Endodermal cell (in vitro differentiated cells): ENCODE measurements at regions not wholly inside any gene's neighbourhood (a gene's known extent, or its start where the extent isn't known, plus 50 kb on each side); places are given as distances from the start of the nearest gene placed in this dataset.

Experiments used
- DNase-seq: peaks from one replicate; pipeline ENCODE4 v3.0.0-alpha.2; 2017
- H3K27ac ChIP-seq: 2 replicates; pipeline ENCODE4 v1.5.1; 2013; ENCODE audit warnings: mild to moderate bottlenecking, low read depth, low read length, moderate library complexity
- H3K27me3 ChIP-seq: 2 replicates; pipeline ENCODE4 v1.6.1; 2013; ENCODE audit warnings: mild to moderate bottlenecking, low read length, moderate library complexity; ENCODE audit not compliant: insufficient read depth, control insufficient read depth, poor library complexity, severe bottlenecking
- H3K36me3 ChIP-seq: 2 replicates; pipeline ENCODE4 v1.7.0; 2013; ENCODE audit warnings: mild to moderate bottlenecking, low read length, moderate library complexity; ENCODE audit not compliant: control insufficient read depth, insufficient read depth
- H3K4me1 ChIP-seq: one replicate; pipeline ENCODE4 v1.7.0; 2013; ENCODE audit warnings: low read length; ENCODE audit not compliant: control insufficient read depth, insufficient read depth
- H3K4me3 ChIP-seq: 2 replicates; pipeline ENCODE4 v1.5.1; 2013; ENCODE audit warnings: mild to moderate bottlenecking, low read length, moderate library complexity
- H3K9ac ChIP-seq: 2 replicates; pipeline ENCODE4 v1.6.1; 2013; ENCODE audit warnings: mild to moderate bottlenecking, low read length, moderate library complexity; ENCODE audit not compliant: poor library complexity, severe bottlenecking; ENCODE audit errors: extremely low read depth
- H3K9me3 ChIP-seq: 2 replicates; pipeline ENCODE4 v1.6.1; 2013; ENCODE audit warnings: mild to moderate bottlenecking, low read length, moderate library complexity; ENCODE audit not compliant: control insufficient read depth
- H3K27ac Mint-ChIP-seq: 2 replicates; pipeline ENCODE4 v1.8.0; 2020; ENCODE audit warnings: mixed read lengths
- H3K27me3 Mint-ChIP-seq: 2 replicates; pipeline ENCODE4 v1.8.0; 2021; ENCODE audit warnings: mild to moderate bottlenecking, mixed read lengths; ENCODE audit not compliant: insufficient read depth
- H3K36me3 Mint-ChIP-seq: 2 replicates; pipeline ENCODE4 v1.8.0; 2020; ENCODE audit warnings: low read depth, mixed read lengths
- H3K4me1 Mint-ChIP-seq: 2 replicates; pipeline ENCODE4 v1.8.0; 2020; ENCODE audit warnings: mixed read lengths
- H3K4me3 Mint-ChIP-seq: 2 replicates; pipeline ENCODE4 v1.8.0; 2020; ENCODE audit warnings: mild to moderate bottlenecking, moderate library complexity, mixed read lengths
- H3K9me3 Mint-ChIP-seq: 2 replicates; pipeline ENCODE4 v1.8.0; 2020; ENCODE audit warnings: mild to moderate bottlenecking, mixed read lengths
- WGBS, 2 experiments: methylation state at CpG; one replicate each; pipeline versions ENCODE4 v1.1.5 to v1.1.7; 2013; ENCODE audit warnings: missing lambda C conversion rate in 2 of 2, mixed read lengths in 1 of 2; ENCODE audit not compliant: insufficient coverage in 1 of 2, insufficient read length in 1 of 2; 5-methylcytosine and 5-hydroxymethylcytosine counted together
- TF ChIP-seq, protein P1 (sequence below): fragments of 200-600 bp; sonication (generic); conservative IDR thresholded peaks from 2 replicates; pipeline ENCODE4 v1.5.0; 2021; ENCODE audit warnings: antibody characterized with exemption, mild to moderate bottlenecking

DNA sequence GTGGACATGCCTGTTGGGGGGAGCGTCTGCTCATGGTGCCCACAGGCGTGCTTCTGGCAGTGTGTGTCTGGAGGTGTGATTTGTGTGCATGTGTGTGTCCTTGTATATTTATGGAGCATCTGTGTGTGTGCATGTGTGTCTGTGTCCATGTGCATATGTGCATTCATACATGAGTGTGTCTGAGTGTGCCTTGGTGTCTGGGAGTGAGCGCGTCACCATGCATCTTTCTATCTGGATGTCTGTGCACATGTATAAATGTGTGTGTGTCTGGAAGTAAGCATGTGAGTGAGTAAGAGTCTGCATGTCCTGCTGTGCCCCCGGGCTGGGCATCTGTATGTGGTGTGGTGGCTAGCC, 58.1 kb upstream of the PRR23E start:
- H3K4me3 Mint-ChIP-seq, result no peak overlapping the region
- no peaks in the 10 kb centered on the region for H3K9me3 Mint-ChIP-seq
- no peak overlapping the region for H3K27ac ChIP-seq
- H3K36me3 Mint-ChIP-seq, result no peaks in the 10 kb centered on the region
- H3K27me3 ChIP-seq, result peaks cover 41% of the 10 kb centered on the region
- H3K9ac ChIP-seq, result no peak overlapping the region
- H3K27me3 Mint-ChIP-seq, result peaks cover 46% of the 10 kb centered on the region
- no peaks in the 10 kb centered on the region for H3K9me3 ChIP-seq
- no peak for DNase-seq
- H3K4me1 Mint-ChIP-seq, result peaks cover 2% of the 10 kb centered on the region
- TF ChIP-seq, protein P1, sequence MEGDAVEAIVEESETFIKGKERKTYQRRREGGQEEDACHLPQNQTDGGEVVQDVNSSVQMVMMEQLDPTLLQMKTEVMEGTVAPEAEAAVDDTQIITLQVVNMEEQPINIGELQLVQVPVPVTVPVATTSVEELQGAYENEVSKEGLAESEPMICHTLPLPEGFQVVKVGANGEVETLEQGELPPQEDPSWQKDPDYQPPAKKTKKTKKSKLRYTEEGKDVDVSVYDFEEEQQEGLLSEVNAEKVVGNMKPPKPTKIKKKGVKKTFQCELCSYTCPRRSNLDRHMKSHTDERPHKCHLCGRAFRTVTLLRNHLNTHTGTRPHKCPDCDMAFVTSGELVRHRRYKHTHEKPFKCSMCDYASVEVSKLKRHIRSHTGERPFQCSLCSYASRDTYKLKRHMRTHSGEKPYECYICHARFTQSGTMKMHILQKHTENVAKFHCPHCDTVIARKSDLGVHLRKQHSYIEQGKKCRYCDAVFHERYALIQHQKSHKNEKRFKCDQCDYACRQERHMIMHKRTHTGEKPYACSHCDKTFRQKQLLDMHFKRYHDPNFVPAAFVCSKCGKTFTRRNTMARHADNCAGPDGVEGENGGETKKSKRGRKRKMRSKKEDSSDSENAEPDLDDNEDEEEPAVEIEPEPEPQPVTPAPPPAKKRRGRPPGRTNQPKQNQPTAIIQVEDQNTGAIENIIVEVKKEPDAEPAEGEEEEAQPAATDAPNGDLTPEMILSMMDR, result no peak
- H3K36me3 ChIP-seq, result no peaks in the 10 kb centered on the region
- no peak overlapping the region for H3K27ac Mint-ChIP-seq
- 88% methylated on average over 4 to 5 of the region's 5 CpGs for WGBS, 2 experiments
- no peak overlapping the region for H3K4me3 ChIP-seq
- peaks cover 5% of the 10 kb centered on the region for H3K4me1 ChIP-seq

GRCh38 chr3:127135241-127136023, 57.5 kb upstream of the PRR23E start:
- no peak overlapping the region for H3K9ac ChIP-seq
- H3K4me3 ChIP-seq, result no peak overlapping the region
- H3K36me3 ChIP-seq, result no peaks in the 10 kb centered on the region
- Mint-ChIP-seq H3K27ac (no peak overlapping the region), H3K4me1 (peaks cover 2% of the 10 kb centered on the region), H3K9me3 (no peaks in the 10 kb centered on the region), H3K4me3 (peak overlapping the region; percentile 45), H3K36me3 (no peaks in the 10 kb centered on the region), H3K27me3 (peaks cover 46% of the 10 kb centered on the region)
- no peaks in the 10 kb centered on the region for H3K9me3 ChIP-seq
- H3K27ac ChIP-seq, result no peak overlapping the region
- H3K27me3 ChIP-seq, result peaks cover 41% of the 10 kb centered on the region
- 17 to 20% methylated on average over 29 to 58 of the region's 58 CpGs for WGBS, 2 experiments
- TF ChIP-seq, protein P1, result no peak
- peak; percentile 67 for DNase-seq
- peaks cover 5% of the 10 kb centered on the region for H3K4me1 ChIP-seq

GRCh38 chr3:127136024-127136600, 56.8 kb upstream of the PRR23E start:
- H3K4me1 ChIP-seq, result peaks cover 5% of the 10 kb centered on the region
- TF ChIP-seq, protein P1, result no peak
- H3K9me3 Mint-ChIP-seq, result no peaks in the 10 kb centered on the region
- no peak overlapping the region for H3K27ac Mint-ChIP-seq
- H3K4me1 Mint-ChIP-seq, result peaks cover 2% of the 10 kb centered on the region
- WGBS, 2 experiments, result 81 to 83% methylated on average over 7 to 16 of the region's 16 CpGs
- no peak overlapping the region for H3K27ac ChIP-seq
- H3K36me3 ChIP-seq, result no peaks in the 10 kb centered on the region
- H3K9me3 ChIP-seq, result no peaks in the 10 kb centered on the region
- H3K27me3 Mint-ChIP-seq, result peaks cover 46% of the 10 kb centered on the region
- H3K9ac ChIP-seq, result no peak overlapping the region
- H3K4me3 ChIP-seq, result no peak overlapping the region
- DNase-seq, result no peak
- no peaks in the 10 kb centered on the region for H3K36me3 Mint-ChIP-seq
- H3K27me3 ChIP-seq, result peaks cover 41% of the 10 kb centered on the region
- H3K4me3 Mint-ChIP-seq, result no peak overlapping the region
